ENCODE measurements at regions not wholly inside any gene's neighbourhood (a gene's known extent, or its start where the extent isn't known, plus 50 kb on each side); places are given as distances from the start of the nearest gene placed in this dataset.

DNA sequence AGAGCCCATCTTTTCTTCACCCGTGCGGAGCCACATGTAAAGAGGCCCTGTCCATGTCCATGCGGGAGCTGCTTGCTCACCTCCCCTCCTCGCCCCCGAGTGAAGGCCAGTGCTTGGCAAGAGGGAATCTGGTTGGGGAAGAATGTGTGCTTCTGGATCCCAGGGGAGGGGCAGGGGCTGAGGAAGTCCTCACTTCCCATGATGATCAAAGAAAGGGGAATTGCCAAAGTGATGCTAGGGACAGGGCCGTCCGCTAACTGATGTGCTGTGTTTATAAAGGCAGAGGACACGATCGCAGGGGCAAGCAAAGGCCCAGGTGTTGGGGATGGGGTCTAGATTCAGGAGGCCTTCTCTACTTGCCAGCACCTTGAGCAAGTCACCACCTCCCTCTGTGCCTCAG lies 137.4 kb upstream of the PRMT8 start:
- TF ChIP-seq CTCF (IDR thresholded peaks at IDR 0.05), result no peak
- TF ChIP-seq POLR2A (IDR thresholded peaks at IDR 0.05), result no peak
